ENCODE measurements at regions not wholly inside any gene's neighbourhood (a gene's known extent, or its start where the extent isn't known, plus 50 kb on each side); places are given as distances from the start of the nearest gene placed in this dataset.

DNA sequence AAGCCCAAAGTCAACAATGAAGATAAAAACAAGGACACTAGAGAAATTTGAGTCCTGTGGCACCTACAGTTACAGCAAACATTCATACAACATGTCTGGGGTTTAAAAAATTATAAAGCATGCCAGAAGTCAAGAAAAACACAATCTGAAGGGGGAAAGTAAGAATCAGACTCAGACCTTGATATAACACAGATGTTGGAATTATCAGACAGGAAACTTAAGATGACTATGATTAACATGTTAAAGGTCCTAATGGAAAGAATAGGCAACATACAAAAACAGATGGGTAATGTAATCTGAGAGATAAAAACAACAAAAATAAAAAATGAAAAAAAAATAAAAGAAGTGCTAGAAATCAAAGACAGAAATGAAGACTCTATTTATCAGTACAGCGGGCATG is 446.5 kb downstream of the SPRY1 start:
- H3K4me1 ChIP-seq (ENCODE audit: control insufficient read depth, insufficient read depth, low read length), result peaks cover 6% of the 10 kb centered on the region
- H3K27me3 ChIP-seq (ENCODE audit: control insufficient read depth, insufficient read depth, low read length), result no peaks in the 10 kb centered on the region
- H3K36me3 ChIP-seq (ENCODE audit: control insufficient read depth, insufficient read depth, low read length), result no peaks in the 10 kb centered on the region
- H3K4me3 ChIP-seq (ENCODE audit: low read length), result no peak overlapping the region
- H3K9me3 ChIP-seq (ENCODE audit: control insufficient read depth, low read length), result no peaks in the 10 kb centered on the region
- H3K9ac ChIP-seq (ENCODE audit: low read length), result no peak overlapping the region

DNA sequence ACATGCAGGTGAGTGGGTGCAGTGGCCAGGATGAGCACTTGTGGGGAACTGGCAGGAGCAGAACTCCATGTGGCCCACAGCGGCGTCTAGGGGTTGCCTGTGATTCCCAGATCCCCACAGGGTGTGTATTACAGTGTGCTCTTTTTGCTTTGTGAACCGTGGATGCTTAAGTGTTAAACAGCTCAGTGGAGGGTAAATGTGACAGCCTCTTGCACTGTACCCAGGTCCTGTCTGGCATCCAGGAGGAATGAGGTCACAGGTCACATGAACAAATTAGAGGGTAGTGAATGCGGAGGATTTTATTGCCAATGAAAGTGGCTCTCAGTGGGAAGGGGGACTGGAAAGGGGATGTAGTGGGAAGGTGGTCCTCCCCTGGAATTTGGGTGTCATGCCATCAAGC is 447.8 kb downstream of the SPRY1 start:
- Histone ChIP-seq H3K4me1 (ENCODE audit: control insufficient read depth, insufficient read depth, low read length) (no peaks in the 10 kb centered on the region), H3K9ac (ENCODE audit: low read length) (no peak overlapping the region), H3K4me3 (ENCODE audit: low read length) (no peak overlapping the region), H3K36me3 (ENCODE audit: control insufficient read depth, insufficient read depth, low read length) (no peaks in the 10 kb centered on the region), H3K27me3 (ENCODE audit: control insufficient read depth, insufficient read depth, low read length) (no peaks in the 10 kb centered on the region), H3K9me3 (ENCODE audit: control insufficient read depth, low read length) (no peaks in the 10 kb centered on the region)

DNA sequence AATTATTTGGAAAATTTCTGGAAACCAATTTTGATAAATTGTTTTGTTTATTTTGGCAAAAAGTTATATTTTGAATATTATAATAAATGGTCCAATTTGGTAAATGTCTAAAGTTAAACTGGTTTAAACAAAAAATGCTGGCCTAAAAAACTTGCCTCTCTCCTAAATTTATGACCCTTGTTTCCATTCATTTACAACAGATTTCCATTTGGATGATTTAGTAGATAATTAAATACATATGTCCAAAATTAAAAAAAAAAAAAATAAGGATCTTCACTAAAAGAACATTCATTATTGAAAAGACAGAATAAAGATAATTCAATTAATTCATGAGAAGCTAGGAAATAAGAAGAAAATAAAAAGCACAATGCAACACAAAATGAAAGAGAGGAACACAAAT is 449.5 kb downstream of the SPRY1 start:
- no peaks in the 10 kb centered on the region for H3K4me1 ChIP-seq (ENCODE audit: control insufficient read depth, insufficient read depth, low read length)
- no peak overlapping the region for H3K9ac ChIP-seq (ENCODE audit: low read length)
- no peaks in the 10 kb centered on the region for H3K9me3 ChIP-seq (ENCODE audit: control insufficient read depth, low read length)
- H3K36me3 ChIP-seq (ENCODE audit: control insufficient read depth, insufficient read depth, low read length), result no peaks in the 10 kb centered on the region
- H3K4me3 ChIP-seq (ENCODE audit: low read length), result no peak overlapping the region
- H3K27me3 ChIP-seq (ENCODE audit: control insufficient read depth, insufficient read depth, low read length), result no peaks in the 10 kb centered on the region

DNA sequence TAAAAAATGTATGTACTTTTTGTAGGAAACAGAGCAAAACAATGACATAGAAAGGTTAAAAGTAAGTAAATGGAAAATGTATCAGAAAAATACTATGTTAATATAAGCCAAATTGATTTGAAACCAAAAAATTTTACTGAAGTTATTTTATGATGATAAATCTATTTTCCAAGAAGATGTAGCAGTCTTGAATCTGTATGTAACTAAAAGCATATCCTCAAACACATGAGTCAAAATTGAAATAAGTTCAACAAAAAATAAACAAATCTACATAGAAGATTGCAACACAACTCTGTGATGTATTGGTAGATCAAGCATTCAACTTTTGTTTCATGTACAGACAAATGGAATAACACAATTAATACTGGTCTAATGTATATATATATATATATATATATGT is 450.0 kb downstream of the SPRY1 start:
- no peak overlapping the region for H3K9ac ChIP-seq (ENCODE audit: low read length)
- no peaks in the 10 kb centered on the region for H3K36me3 ChIP-seq (ENCODE audit: control insufficient read depth, insufficient read depth, low read length)
- no peaks in the 10 kb centered on the region for H3K27me3 ChIP-seq (ENCODE audit: control insufficient read depth, insufficient read depth, low read length)
- H3K4me3 ChIP-seq (ENCODE audit: low read length), result no peak overlapping the region
- H3K9me3 ChIP-seq (ENCODE audit: control insufficient read depth, low read length), result no peaks in the 10 kb centered on the region
- no peaks in the 10 kb centered on the region for H3K4me1 ChIP-seq (ENCODE audit: control insufficient read depth, insufficient read depth, low read length)

DNA sequence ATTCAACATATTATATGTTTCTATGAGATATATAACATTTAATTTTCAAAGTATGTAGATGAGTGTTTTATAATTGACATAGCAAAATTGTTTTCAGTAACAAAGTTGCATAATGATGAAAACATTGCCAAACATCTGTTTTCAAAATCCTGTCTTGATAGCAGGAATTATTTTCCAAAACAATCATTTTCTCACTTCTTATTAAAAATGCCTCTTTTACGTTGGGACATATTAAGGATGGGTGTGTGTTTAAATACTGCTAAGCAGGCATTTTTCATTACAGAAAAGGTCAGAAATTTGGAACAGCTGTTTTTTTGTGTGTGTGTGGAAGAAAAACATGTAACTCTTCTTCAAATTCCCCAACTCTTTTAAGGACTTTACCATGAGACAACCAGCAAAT is 452.0 kb downstream of the SPRY1 start:
- Histone ChIP-seq H3K36me3 (ENCODE audit: control insufficient read depth, insufficient read depth, low read length) (no peaks in the 10 kb centered on the region), H3K9ac (ENCODE audit: low read length) (no peak overlapping the region), H3K27me3 (ENCODE audit: control insufficient read depth, insufficient read depth, low read length) (no peaks in the 10 kb centered on the region), H3K9me3 (ENCODE audit: control insufficient read depth, low read length) (no peaks in the 10 kb centered on the region), H3K4me1 (ENCODE audit: control insufficient read depth, insufficient read depth, low read length) (no peaks in the 10 kb centered on the region), H3K4me3 (ENCODE audit: low read length) (no peak overlapping the region)

DNA sequence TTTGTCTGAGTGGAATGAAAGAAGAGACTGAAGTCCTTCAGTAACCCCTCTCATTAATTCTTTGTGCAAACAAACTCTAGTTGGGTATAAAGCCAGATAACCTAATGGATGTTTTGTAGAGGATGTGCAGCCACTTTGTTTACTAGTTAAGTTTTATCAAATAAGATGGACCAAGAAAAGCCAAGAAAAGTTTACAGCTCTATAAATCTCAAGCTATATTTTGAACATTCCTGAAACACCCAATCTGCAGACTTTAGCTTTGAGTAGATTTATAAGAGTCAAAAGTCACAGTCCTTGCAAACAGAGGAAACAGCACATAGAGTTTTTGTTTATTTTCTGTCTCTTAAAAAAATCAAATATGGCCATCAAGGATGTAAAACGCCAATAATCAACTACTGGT is 452.9 kb downstream of the SPRY1 start:
- no peaks in the 10 kb centered on the region for H3K9me3 ChIP-seq (ENCODE audit: control insufficient read depth, low read length)
- H3K4me3 ChIP-seq (ENCODE audit: low read length), result no peak overlapping the region
- no peaks in the 10 kb centered on the region for H3K36me3 ChIP-seq (ENCODE audit: control insufficient read depth, insufficient read depth, low read length)
- no peaks in the 10 kb centered on the region for H3K27me3 ChIP-seq (ENCODE audit: control insufficient read depth, insufficient read depth, low read length)
- no peak overlapping the region for H3K9ac ChIP-seq (ENCODE audit: low read length)
- H3K4me1 ChIP-seq (ENCODE audit: control insufficient read depth, insufficient read depth, low read length), result no peaks in the 10 kb centered on the region

DNA sequence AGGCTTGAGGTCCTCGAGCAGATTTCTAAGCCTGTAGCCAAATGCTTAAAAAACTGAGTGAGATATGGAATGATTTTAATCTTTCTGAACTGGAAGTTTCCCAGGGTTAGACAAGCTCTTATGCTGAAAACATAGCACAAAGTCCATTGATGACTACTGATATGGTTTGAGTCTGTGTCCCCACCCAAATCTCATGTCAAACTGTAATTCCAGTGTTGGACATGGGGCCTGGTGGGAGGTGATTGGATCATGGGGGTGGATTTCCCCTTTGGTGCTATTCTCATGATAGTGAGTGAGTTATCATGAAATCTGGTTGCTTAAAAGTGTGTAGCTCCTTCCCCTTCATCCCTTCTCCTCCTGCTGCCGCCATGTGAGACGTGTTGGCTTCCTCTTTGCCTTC is 454.9 kb downstream of the SPRY1 start:
- H3K36me3 ChIP-seq (ENCODE audit: control insufficient read depth, insufficient read depth, low read length), result no peaks in the 10 kb centered on the region

DNA sequence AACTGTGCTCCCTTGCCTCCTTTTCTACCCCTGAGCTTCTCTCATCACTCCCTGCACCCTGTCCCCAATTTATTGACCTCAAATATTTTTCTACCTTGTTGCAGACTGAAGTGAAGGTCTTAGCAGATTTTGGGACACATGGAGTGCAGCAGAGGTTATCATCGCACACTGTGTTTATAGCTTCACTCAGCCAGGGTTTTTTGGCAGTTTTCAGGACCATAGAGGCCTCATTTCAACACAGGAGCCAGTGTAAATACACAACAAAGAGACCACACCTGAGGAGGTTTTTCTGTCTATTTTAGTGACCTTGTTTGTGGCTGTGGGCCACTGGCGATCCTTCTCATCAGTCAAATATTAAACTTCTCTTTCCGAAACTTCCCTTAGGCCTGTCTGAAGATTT is 457.1 kb downstream of the SPRY1 start:
- H3K9me3 ChIP-seq (ENCODE audit: control insufficient read depth, low read length), result no peaks in the 10 kb centered on the region
- no peaks in the 10 kb centered on the region for H3K4me1 ChIP-seq (ENCODE audit: control insufficient read depth, insufficient read depth, low read length)
- no peak overlapping the region for H3K9ac ChIP-seq (ENCODE audit: low read length)
- H3K27me3 ChIP-seq (ENCODE audit: control insufficient read depth, insufficient read depth, low read length), result peaks cover 5% of the 10 kb centered on the region
- no peaks in the 10 kb centered on the region for H3K36me3 ChIP-seq (ENCODE audit: control insufficient read depth, insufficient read depth, low read length)
- no peak overlapping the region for H3K4me3 ChIP-seq (ENCODE audit: low read length)

More for the DNA sequence above, 454.9 kb downstream of the SPRY1 start:
- H3K9ac ChIP-seq (ENCODE audit: low read length), result no peak overlapping the region
- H3K4me1 ChIP-seq (ENCODE audit: control insufficient read depth, insufficient read depth, low read length), result no peaks in the 10 kb centered on the region
- H3K4me3 ChIP-seq (ENCODE audit: low read length), result no peak overlapping the region
- no peaks in the 10 kb centered on the region for H3K27me3 ChIP-seq (ENCODE audit: control insufficient read depth, insufficient read depth, low read length)
- no peaks in the 10 kb centered on the region for H3K9me3 ChIP-seq (ENCODE audit: control insufficient read depth, low read length)

DNA sequence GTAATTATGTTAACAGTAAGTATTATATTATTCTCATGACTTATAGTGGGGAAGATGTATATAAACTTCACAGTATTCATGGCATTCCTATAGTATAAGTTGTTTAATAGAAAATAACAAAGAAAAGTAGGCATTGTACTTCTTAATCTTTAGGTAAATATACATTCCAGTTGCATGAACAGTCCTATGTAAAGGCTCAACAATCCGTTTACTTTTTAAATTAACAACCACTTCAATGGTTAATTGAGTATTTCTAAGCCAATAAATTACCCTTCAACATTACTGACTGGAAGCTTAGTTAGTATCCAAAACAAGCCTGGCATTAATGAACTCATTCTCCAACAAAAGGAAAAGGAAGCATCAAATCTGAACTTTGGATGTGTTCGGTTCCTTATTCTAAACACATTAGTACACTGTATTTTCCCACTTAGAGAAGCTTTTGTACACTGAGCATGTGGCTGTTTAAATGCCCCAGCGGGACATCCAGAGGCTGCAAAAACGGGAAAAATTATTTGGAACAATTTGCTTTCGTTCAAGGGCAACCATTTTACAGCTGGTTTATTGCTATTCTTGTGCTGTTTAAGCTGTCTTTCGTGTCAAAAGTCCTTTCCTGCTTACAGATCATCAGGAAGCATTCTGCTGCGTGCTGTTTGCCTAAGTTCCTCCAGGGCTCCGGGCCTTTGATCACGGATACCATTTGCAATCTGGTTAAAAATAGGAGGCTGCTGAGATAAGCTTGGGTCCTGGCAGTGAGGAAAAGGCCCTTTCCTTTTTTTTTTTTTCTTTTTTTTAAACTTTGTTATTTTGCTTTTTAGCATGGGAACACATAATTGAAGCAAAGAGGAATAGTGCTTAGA is 460.3 kb downstream of the SPRY1 start:
- Histone ChIP-seq H3K27me3 (ENCODE audit: control insufficient read depth, insufficient read depth, low read length) (peaks cover 15% of the 10 kb centered on the region), H3K36me3 (ENCODE audit: control insufficient read depth, insufficient read depth, low read length) (no peaks in the 10 kb centered on the region), H3K4me1 (ENCODE audit: control insufficient read depth, insufficient read depth, low read length) (no peaks in the 10 kb centered on the region), H3K4me3 (ENCODE audit: low read length) (no peak overlapping the region), H3K9me3 (ENCODE audit: control insufficient read depth, low read length) (no peaks in the 10 kb centered on the region), H3K9ac (ENCODE audit: low read length) (peak overlapping the region; percentile 53)

DNA sequence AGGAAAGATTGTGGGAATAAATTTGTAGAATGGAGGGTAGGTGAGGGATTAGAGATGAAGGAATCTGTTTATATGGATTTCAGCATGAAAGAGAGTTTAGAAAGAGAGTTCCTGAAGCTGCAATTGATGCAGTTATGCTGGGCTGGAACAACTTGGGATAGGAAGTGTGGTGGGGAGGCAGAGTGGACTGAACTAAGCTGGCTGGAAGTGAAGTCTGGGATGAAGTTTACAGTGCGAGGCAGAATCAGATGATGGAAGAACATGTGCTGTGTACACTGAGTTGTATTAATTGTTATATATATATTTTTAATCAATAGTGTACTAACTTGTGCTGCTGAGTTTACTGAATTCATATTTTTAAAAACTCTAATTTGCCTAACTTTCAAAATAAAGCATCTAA is 461.9 kb downstream of the SPRY1 start:
- peaks cover 18% of the 10 kb centered on the region for H3K27me3 ChIP-seq (ENCODE audit: control insufficient read depth, insufficient read depth, low read length)
- no peak overlapping the region for H3K9ac ChIP-seq (ENCODE audit: low read length)
- no peak overlapping the region for H3K4me3 ChIP-seq (ENCODE audit: low read length)
- H3K36me3 ChIP-seq (ENCODE audit: control insufficient read depth, insufficient read depth, low read length), result no peaks in the 10 kb centered on the region
- no peaks in the 10 kb centered on the region for H3K9me3 ChIP-seq (ENCODE audit: control insufficient read depth, low read length)
- no peaks in the 10 kb centered on the region for H3K4me1 ChIP-seq (ENCODE audit: control insufficient read depth, insufficient read depth, low read length)

DNA sequence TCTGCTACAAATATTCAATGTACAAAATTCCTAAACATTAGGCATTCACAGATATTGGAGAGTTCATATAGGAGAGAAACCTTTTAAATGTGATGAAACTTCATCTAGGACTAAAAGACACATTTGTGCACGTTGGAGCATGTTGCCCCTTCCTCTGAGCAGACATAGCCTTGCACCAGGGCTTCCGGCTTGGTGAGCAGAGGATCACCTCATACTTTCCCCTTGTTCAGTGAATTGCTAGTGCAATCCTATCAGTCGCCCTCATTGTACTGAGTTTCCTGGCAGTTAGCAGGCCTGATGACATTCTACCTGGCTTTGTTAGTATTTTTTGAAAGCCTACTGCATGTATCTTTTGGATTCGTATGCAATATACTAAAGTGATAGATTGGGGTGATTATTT is 466.2 kb downstream of the SPRY1 start:
- Histone ChIP-seq H3K36me3 (ENCODE audit: control insufficient read depth, insufficient read depth, low read length) (no peaks in the 10 kb centered on the region), H3K4me3 (ENCODE audit: low read length) (no peak overlapping the region), H3K9me3 (ENCODE audit: control insufficient read depth, low read length) (no peaks in the 10 kb centered on the region), H3K4me1 (ENCODE audit: control insufficient read depth, insufficient read depth, low read length) (no peaks in the 10 kb centered on the region), H3K27me3 (ENCODE audit: control insufficient read depth, insufficient read depth, low read length) (peaks cover 18% of the 10 kb centered on the region), H3K9ac (ENCODE audit: low read length) (no peak overlapping the region)

DNA sequence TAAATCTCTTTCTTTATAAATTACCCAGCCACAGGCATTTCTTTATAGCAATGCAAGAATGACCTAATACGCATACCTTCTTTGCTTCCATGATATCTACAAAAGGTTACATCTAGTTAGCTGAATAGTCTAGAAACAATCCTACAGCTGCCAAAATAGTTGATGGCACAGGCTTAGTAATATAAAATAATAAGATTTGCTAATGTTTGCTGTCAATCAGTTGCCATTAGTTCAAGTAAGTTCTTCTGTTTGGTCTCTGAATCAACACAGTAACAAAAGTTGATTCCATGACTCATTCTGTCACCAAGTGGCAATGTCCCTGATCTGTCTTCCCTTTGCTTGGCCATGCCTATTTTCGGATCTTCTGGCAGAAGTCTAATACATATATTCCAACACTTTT is 470.2 kb downstream of the SPRY1 start:
- no peaks in the 10 kb centered on the region for H3K4me1 ChIP-seq (ENCODE audit: control insufficient read depth, insufficient read depth, low read length)
- H3K27me3 ChIP-seq (ENCODE audit: control insufficient read depth, insufficient read depth, low read length), result peaks cover 4% of the 10 kb centered on the region
- no peak overlapping the region for H3K4me3 ChIP-seq (ENCODE audit: low read length)

More for the DNA sequence above, 470.2 kb downstream of the SPRY1 start:
- Histone ChIP-seq H3K36me3 (ENCODE audit: control insufficient read depth, insufficient read depth, low read length) (no peaks in the 10 kb centered on the region), H3K9me3 (ENCODE audit: control insufficient read depth, low read length) (no peaks in the 10 kb centered on the region), H3K9ac (ENCODE audit: low read length) (no peak overlapping the region)
